HG03469 (cell line): ENCODE measurements at regions not wholly inside any gene's neighbourhood (a gene's known extent, or its start where the extent isn't known, plus 50 kb on each side); places are given as distances from the start of the nearest gene placed in this dataset.
A peak's percentile ranks its signal among the peaks of the same experiment; 100 is the strongest.

ENCODE experiments used
- ATAC-seq: cut with Tn5 transposase; IDR thresholded peaks from one replicate; pipeline ENCODE4 v1.9.1; 2021; ENCODE audit warnings: mild to moderate bottlenecking, moderate library complexity, moderate number of reproducible peaks; ENCODE audit not compliant: unreplicated experiment

GRCh38 chr14:49994951-49995561, 102.2 kb downstream of the ARF6 start:
- no peak for ATAC-seq

GRCh38 chr14:49997991-49998390, 105.1 kb downstream of the ARF6 start:
- no peak for ATAC-seq

- peak; percentile 49 for ATAC-seq
Observed at GRCh38 chr14:49999146-49999761, 106.4 kb downstream of the ARF6 start.

GRCh38 chr14:49999826-50000379, 107.0 kb downstream of the ARF6 start:
- ATAC-seq = no peak

GRCh38 chr14:50000380-50001150, 107.7 kb downstream of the ARF6 start:
- no peak for ATAC-seq

- ATAC-seq = no peak
Observed at GRCh38 chr14:50001151-50001998, 108.5 kb downstream of the ARF6 start.

GRCh38 chr14:50001999-50002925, 109.4 kb downstream of the ARF6 start:
- no peak for ATAC-seq

GRCh38 chr14:50002926-50003212, 110.0 kb downstream of the ARF6 start:
- no peak for ATAC-seq

GRCh38 chr14:50003213-50004021, 110.5 kb downstream of the ARF6 start:
- ATAC-seq = peak; percentile 25

GRCh38 chr14:50006141-50006540, 110.2 kb downstream of the VCPKMT start:
- no peak for ATAC-seq

GRCh38 chr14:50007123-50007903, 109.1 kb downstream of the VCPKMT start:
- ATAC-seq = no peak

- no peak for ATAC-seq
Observed at GRCh38 chr14:50008562-50008961, 107.8 kb downstream of the VCPKMT start.

- no peak for ATAC-seq
Observed at GRCh38 chr14:50008974-50009373, 107.4 kb downstream of the VCPKMT start.

GRCh38 chr14:50010752-50011151, 105.6 kb downstream of the VCPKMT start:
- ATAC-seq = no peak

- no peak for ATAC-seq
Observed at GRCh38 chr14:50011242-50011641, 105.1 kb downstream of the VCPKMT start.

GRCh38 chr14:50012644-50013043, 103.7 kb downstream of the VCPKMT start:
- ATAC-seq = no peak

GRCh38 chr14:50013198-50013918, 103.0 kb downstream of the VCPKMT start:
- ATAC-seq = no peak

GRCh38 chr14:50013934-50014333, 102.4 kb downstream of the VCPKMT start:
- no peak for ATAC-seq
